Progenitor cell of endocrine pancreas (in vitro differentiated cells): ENCODE measurements at regions not wholly inside any gene's neighbourhood (a gene's known extent, or its start where the extent isn't known, plus 50 kb on each side); places are given as distances from the start of the nearest gene placed in this dataset.

Experiments
- DNase-seq: peaks from one replicate; pipeline ENCODE4 v3.0.0; 2021; ENCODE audit warnings: low spot score; ENCODE audit not compliant: unreplicated experiment
- H3K27ac Mint-ChIP-seq: 2 replicates; pipeline ENCODE4 v1.8.0; 2021; ENCODE audit warnings: mild to moderate bottlenecking, moderate library complexity, mixed read lengths
- H3K27me3 Mint-ChIP-seq: 2 replicates; pipeline ENCODE4 v1.8.0; 2021; ENCODE audit warnings: mixed read lengths
- H3K36me3 Mint-ChIP-seq: 2 replicates; pipeline ENCODE4 v1.8.0; 2022; ENCODE audit warnings: mixed read lengths; ENCODE audit not compliant: insufficient read depth
- H3K4me1 Mint-ChIP-seq: 2 replicates; pipeline ENCODE4 v1.8.0; 2021; ENCODE audit warnings: low read depth, mixed read lengths
- H3K4me3 Mint-ChIP-seq: 2 replicates; pipeline ENCODE4 v1.8.0; 2021; ENCODE audit warnings: low read depth, mild to moderate bottlenecking, moderate library complexity, mixed read lengths
- H3K9me3 Mint-ChIP-seq: 2 replicates; pipeline ENCODE4 v1.8.0; 2021; ENCODE audit warnings: low read depth, mixed read lengths
- CTCF ChIP-seq: fragments of 200-600 bp; sonication (generic); IDR thresholded peaks from one replicate; pipeline ENCODE4 v1.5.0; 2021; ENCODE audit warnings: antibody characterized with exemption, mild to moderate bottlenecking; ENCODE audit not compliant: unreplicated experiment

DNA sequence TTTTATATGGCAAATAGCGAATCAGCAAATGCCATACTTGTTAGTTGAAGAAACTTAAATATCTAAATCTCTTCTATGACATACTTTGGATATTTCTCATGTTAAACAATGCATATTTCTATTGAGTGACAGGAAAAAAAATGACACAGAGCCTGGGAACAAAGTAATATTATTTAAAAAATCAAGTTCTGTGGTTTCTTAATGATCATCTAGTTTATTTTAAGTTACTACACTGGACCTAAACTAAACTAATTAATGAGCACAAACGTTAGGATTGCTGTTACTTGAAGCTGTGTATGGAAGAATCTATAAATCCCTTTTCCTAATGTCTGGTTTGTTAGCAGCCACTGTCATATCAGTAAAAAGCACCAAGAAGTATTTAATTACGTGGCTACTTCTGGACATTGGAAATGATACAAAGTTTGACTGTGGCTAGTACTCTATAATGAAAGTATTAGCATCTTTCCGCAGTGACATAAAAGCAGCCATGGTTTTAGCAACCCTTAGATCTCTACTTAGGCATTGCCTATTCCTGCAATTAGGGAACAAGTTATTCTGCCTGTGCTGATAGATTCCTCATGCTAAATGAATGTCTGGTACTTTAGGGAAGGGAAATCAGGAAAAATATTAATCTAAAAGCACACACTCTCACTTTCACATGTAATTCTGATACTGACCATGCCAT is 981.7 kb upstream of the B3GALT2 start:
- Mint-ChIP-seq H3K27me3 (no peaks in the 10 kb centered on the region), H3K27ac (no peak overlapping the region), H3K4me3 (no peak overlapping the region), H3K9me3 (peaks cover 3% of the 10 kb centered on the region), H3K4me1 (peaks cover 2% of the 10 kb centered on the region), H3K36me3 (no peaks in the 10 kb centered on the region)
- DNase-seq = no peak
- no peak for TF ChIP-seq CTCF

GRCh38 chr1:194164755-194165154 is 978.3 kb upstream of the B3GALT2 start:
- Mint-ChIP-seq H3K36me3 (no peaks in the 10 kb centered on the region), H3K4me3 (no peak overlapping the region), H3K27ac (no peak overlapping the region), H3K4me1 (peaks cover 7% of the 10 kb centered on the region), H3K27me3 (no peaks in the 10 kb centered on the region), H3K9me3 (no peaks in the 10 kb centered on the region)
- no peak for DNase-seq
- no peak for TF ChIP-seq CTCF

DNA sequence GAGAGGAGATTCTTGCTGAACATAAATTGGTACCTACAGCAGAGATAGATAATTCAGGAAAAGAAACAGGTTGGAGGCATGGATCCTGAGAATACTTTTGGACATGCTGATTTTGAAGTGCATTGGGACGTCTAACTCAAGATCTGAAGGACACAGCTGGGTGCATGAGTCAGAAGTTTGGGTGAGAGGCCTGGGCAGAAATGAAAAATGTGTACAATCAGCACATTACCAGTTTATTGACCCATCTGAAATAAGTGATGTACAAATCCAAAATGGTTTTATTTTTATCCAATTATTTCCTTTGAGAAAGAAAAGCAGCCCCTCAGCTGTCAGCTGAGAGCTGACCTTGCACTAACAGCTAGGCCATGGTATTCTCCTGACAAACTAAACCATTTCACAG is 975.2 kb upstream of the B3GALT2 start:
- no peak overlapping the region for H3K4me3 Mint-ChIP-seq
- no peak for DNase-seq
- TF ChIP-seq CTCF = no peak
- H3K27me3 Mint-ChIP-seq = no peaks in the 10 kb centered on the region
- H3K4me1 Mint-ChIP-seq = peaks cover 7% of the 10 kb centered on the region
- H3K9me3 Mint-ChIP-seq = peaks cover 4% of the 10 kb centered on the region
- H3K36me3 Mint-ChIP-seq = no peaks in the 10 kb centered on the region
- no peak overlapping the region for H3K27ac Mint-ChIP-seq

- Mint-ChIP-seq H3K36me3 (no peaks in the 10 kb centered on the region), H3K4me1 (peaks cover 5% of the 10 kb centered on the region), H3K27me3 (no peaks in the 10 kb centered on the region), H3K4me3 (no peak overlapping the region), H3K9me3 (peaks cover 4% of the 10 kb centered on the region), H3K27ac (no peak overlapping the region)
- TF ChIP-seq CTCF = peak; percentile 11
- no peak for DNase-seq
These were observed 973.5 kb upstream of the B3GALT2 start for GRCh38 chr1:194159941-194160340.

DNA sequence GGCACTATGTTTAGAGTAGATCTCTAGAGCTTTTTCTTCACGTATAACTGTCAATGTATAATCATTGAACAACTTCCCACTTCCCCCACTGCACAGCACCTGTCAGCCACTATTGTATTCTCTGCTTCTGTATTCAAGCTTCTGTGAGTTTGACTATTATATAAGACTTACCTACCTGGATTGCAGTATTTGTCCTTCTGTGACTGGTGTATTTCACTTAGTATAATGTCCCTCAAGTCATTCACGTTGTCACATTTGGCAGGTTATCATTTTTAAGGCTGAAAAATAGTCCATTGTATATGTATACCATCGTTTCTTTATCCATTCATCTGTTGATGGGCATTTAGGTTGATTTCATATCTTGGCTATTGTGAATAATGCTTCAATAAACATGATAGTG is 969.5 kb upstream of the B3GALT2 start:
- TF ChIP-seq CTCF = no peak
- H3K27ac Mint-ChIP-seq = no peak overlapping the region
- H3K36me3 Mint-ChIP-seq = no peaks in the 10 kb centered on the region
- no peak overlapping the region for H3K4me3 Mint-ChIP-seq
- DNase-seq = no peak
- no peaks in the 10 kb centered on the region for H3K27me3 Mint-ChIP-seq
- no peaks in the 10 kb centered on the region for H3K4me1 Mint-ChIP-seq
- H3K9me3 Mint-ChIP-seq = peaks cover 4% of the 10 kb centered on the region
